Vagina (tissue), 2 donors: ENCODE measurements at regions not wholly inside any gene's neighbourhood (a gene's known extent, or its start where the extent isn't known, plus 50 kb on each side); places are given as distances from the start of the nearest gene placed in this dataset.

Experiments
- CTCF ChIP-seq, 3 experiments: fragments of 450-650 bp in 2 of 3; fragments of 200-600 bp in 1 of 3; sonication (generic) in 1 of 3; IDR thresholded peaks; one replicate each; pipeline ENCODE4 v1.5.1; 2017 to 2019; ENCODE audit warnings: antibody characterized with exemption in 3 of 3, mild to moderate bottlenecking in 2 of 3, moderate library complexity in 2 of 3
- POLR2A ChIP-seq, 2 donors: fragments of 450-650 bp; IDR thresholded peaks; one replicate each; pipeline ENCODE4 v1.6.1; 2017; ENCODE audit warnings: antibody characterized with exemption in 2 of 2, mild to moderate bottlenecking in 2 of 2, moderate library complexity in 2 of 2
- POLR2AphosphoS5 ChIP-seq, 2 donors: sonication (generic); formaldehyde crosslinking; IDR thresholded peaks; one replicate each; pipeline ENCODE4 v1.9.0; 2017; ENCODE audit warnings: antibody characterized with exemption in 2 of 2, mild to moderate bottlenecking in 2 of 2, low read depth in 1 of 2; ENCODE audit not compliant: insufficient read depth in 1 of 2

DNA sequence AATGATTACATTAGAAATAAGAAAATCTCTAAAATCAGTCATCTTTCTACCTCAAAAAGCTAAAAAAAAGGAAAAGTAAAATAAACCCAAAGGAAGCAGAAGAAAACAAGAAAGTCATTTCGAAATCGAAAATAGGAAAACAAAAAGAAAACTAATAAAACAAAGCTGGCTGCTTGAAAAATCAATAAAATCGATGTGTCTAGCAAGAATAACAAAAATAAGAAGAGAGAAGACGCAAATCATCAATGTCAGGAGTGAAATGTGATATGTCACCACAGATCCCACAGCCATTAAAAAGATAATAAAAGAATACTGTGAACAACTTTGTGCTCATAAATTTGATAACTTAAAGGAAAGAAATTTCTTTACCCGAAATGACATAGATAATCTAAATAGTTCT lies 218.1 kb upstream of the S1PR3 start:
- no peak for TF ChIP-seq CTCF (IDR thresholded peaks at IDR 0.05)
- no peak for TF ChIP-seq POLR2A (IDR thresholded peaks at IDR 0.05)
- no peak for TF ChIP-seq POLR2AphosphoS5 (IDR thresholded peaks at IDR 0.05; ENCODE audit: insufficient read depth in 1 of 2, low read depth in 1 of 2)
